K562 (cell line): ENCODE measurements at regions not wholly inside any gene's neighbourhood (a gene's known extent, or its start where the extent isn't known, plus 50 kb on each side); places are given as distances from the start of the nearest gene placed in this dataset.

Source experiments
- ATAC-seq: fragments of 200-7000 bp; cut with Tn5 transposase; 3 replicates; pipeline ENCODE4 v1.9.1; 2020; ENCODE audit warnings: moderate library complexity
- BruUV-seq: library from RNA; stranded (reverse); fragments of 400-500 nt; replicated peaks from 2 replicates; lab custom pipeline; 2021; lab: Mats Ljungman, UMichigan
- CTCF ChIA-PET: fragments of 300-600 bp; formaldehyde crosslinking; extraction: SDS; loops from one replicate; lab custom pipeline; 2021; ENCODE audit warnings: low intra/inter-chr PET ratio; lab: Yijun Ruan, JAX
- POLR2A ChIA-PET: fragments of 300-600, 350-650 bp; sonication (Branson Sonifier 250); formaldehyde crosslinking; extraction: SDS; loops from one replicate; lab custom pipeline; 2021; ENCODE audit warnings: antibody characterized with exemption, inconsistent platforms; lab: Yijun Ruan, JAX
- DNase-seq, 4 experiments: peaks; one replicate each; pipeline versions ENCODE4 v3.0.0 to v3.0.0-alpha.2; 2011 to 2018; ENCODE audit warnings: low spot score in 3 of 4, mixed read lengths in 3 of 4; ENCODE audit errors: extremely low read depth in 1 of 4
- FAIRE-seq: peaks from 2 replicates; lab custom pipeline; 2011; peaks lifted over from hg19 to GRCh38; lab: Jason Lieb, UNC
- H2AFZ ChIP-seq: 2 replicates; pipeline ENCODE4 v1.6.0; 2011; ENCODE audit warnings: low read depth, low read length, control low read depth, inconsistent platforms
- H3K27ac ChIP-seq: fragments of 200-600 bp; 3 replicates; pipeline ENCODE4 v1.8.0; 2011; ENCODE audit warnings: low read depth, mild to moderate bottlenecking, control low read depth, inconsistent platforms, low read length, moderate library complexity, mixed read lengths; ENCODE audit errors: extremely low read depth
- H3K27me3 ChIP-seq, 2 experiments: fragments of 300-600 bp in 1 of 2; 2 replicates in 1 of 2; 3 replicates in 1 of 2; pipeline versions ENCODE4 v1.6.0 to v1.8.0; 2011; ENCODE audit warnings: inconsistent platforms in 2 of 2, low read length in 2 of 2, mild to moderate bottlenecking in 1 of 2, mixed read lengths in 1 of 2, moderate library complexity in 1 of 2; ENCODE audit not compliant: control insufficient read depth in 2 of 2, insufficient read depth in 2 of 2
- H3K36me3 ChIP-seq: fragments of 300-600 bp; 3 replicates; pipeline ENCODE4 v1.8.0; 2011; ENCODE audit warnings: mild to moderate bottlenecking, low read length, inconsistent platforms; ENCODE audit not compliant: control insufficient read depth, insufficient read depth
- H3K4me1 ChIP-seq, 2 experiments: fragments of 200-600 bp in 1 of 2; replicated peaks in 1 of 2; 2 replicates in 1 of 2; 3 replicates in 1 of 2; pipeline versions ENCODE4 v1.5.1 to v1.8.0; 2011; ENCODE audit warnings: inconsistent platforms in 2 of 2, low read length in 2 of 2, mild to moderate bottlenecking in 1 of 2, mixed read lengths in 1 of 2, moderate library complexity in 1 of 2; ENCODE audit not compliant: control insufficient read depth in 2 of 2, insufficient read depth in 2 of 2
- H3K4me2 ChIP-seq: 2 replicates; pipeline ENCODE4 v1.6.1; 2011; ENCODE audit warnings: low read length, control low read depth, inconsistent platforms, mixed read lengths; ENCODE audit not compliant: insufficient read depth
- H3K4me3 ChIP-seq: fragments of 200-600 bp; sonication (generic), shearing (Covaris generic); 2 replicates; pipeline ENCODE4 v1.5.1; 2016; ENCODE audit warnings: control low read depth, inconsistent platforms
- H3K79me2 ChIP-seq: fragments of 200-600 bp; 3 replicates; pipeline ENCODE4 v1.8.0; 2011; ENCODE audit warnings: low read length, inconsistent platforms; ENCODE audit not compliant: control insufficient read depth, insufficient read depth
- H3K9ac ChIP-seq, 2 experiments: 2 replicates each; pipeline versions ENCODE4 v1.6.0 to v1.6.1; 2011; ENCODE audit warnings: low read depth in 2 of 2, low read length in 2 of 2, control low read depth in 1 of 2, inconsistent platforms in 1 of 2, mild to moderate bottlenecking in 1 of 2, mixed read lengths in 1 of 2; ENCODE audit not compliant: insufficient read depth in 1 of 2
- H3K9me1 ChIP-seq: one replicate; pipeline ENCODE4 v1.6.0; 2011; ENCODE audit warnings: inconsistent platforms, mild to moderate bottlenecking, low read length, moderate library complexity; ENCODE audit not compliant: control insufficient read depth, insufficient read depth
- H3K9me3 ChIP-seq: replicated peaks from 2 replicates; pipeline ENCODE4 v1.5.1; 2011; ENCODE audit warnings: low read depth, low read length, inconsistent platforms; ENCODE audit not compliant: control insufficient read depth, insufficient read depth
- H4K20me1 ChIP-seq: replicated peaks from 2 replicates; pipeline ENCODE4 v1.6.1; 2011; ENCODE audit warnings: low read length, inconsistent platforms, mixed read lengths; ENCODE audit not compliant: control insufficient read depth, insufficient read depth
- CBX8 ChIP-seq: fragments of 200-600 bp; sonication (generic); IDR thresholded peaks from 2 replicates; pipeline ENCODE4 v1.6.1; 2012; ENCODE audit warnings: borderline replicate concordance, mixed run types, low read depth, mild to moderate bottlenecking, moderate library complexity, mixed read lengths, low read length, control low read depth, inconsistent platforms; ENCODE audit not compliant: poor library complexity, severe bottlenecking; ENCODE audit errors: extremely low read depth
- DACH1 ChIP-seq: fragments of 450-650 bp; IDR thresholded peaks from 2 replicates; pipeline ENCODE4 v1.6.1; 2018; ENCODE audit not compliant: partially characterized antibody
- MAFF ChIP-seq: IDR thresholded peaks from 2 replicates; pipeline ENCODE4 v1.6.1; 2012; ENCODE audit warnings: low read length, improper control_type of control experiment
- MBD2 ChIP-seq: sonication (generic); IDR thresholded peaks from 2 replicates; pipeline ENCODE4 v1.6.1; 2016; ENCODE audit warnings: low read depth, borderline replicate concordance
- PTTG1 ChIP-seq: fragments of 450-650 bp; IDR thresholded peaks from 2 replicates; pipeline ENCODE4 v1.6.1; 2016; ENCODE audit warnings: low read depth, mild to moderate bottlenecking, missing genetic modification characterization, missing compliant biosample characterization
- ZNF507 ChIP-seq: conservative IDR thresholded peaks from 2 replicates; pipeline ENCODE4 v1.6.1; 2017; ENCODE audit warnings: missing genetic modification characterization, missing compliant biosample characterization
- WGBS: fragments of 100-300 bp; shearing (Covaris generic); methylation state at CpG from one replicate; pipeline ENCODE4 v1.1.6; 2016; ENCODE audit warnings: low coverage, mixed read lengths; ENCODE audit not compliant: insufficient coverage; ENCODE audit errors: missing lambda C conversion rate; 5-methylcytosine and 5-hydroxymethylcytosine counted together
- in situ Hi-C: fragments of 300-500 bp; cut with MboI; formaldehyde crosslinking; loops from 4 replicates; pipeline ENCODE4 v1.15.0; 2018; ENCODE audit warnings: inconsistent platforms, mixed read lengths
- intact Hi-C: fragments of 100-400 bp; cut with micrococcal nuclease; formaldehyde crosslinking; loops from 2 replicates; pipeline ENCODE4 v1.14.2; 2022
- TF ChIP-seq, protein P1 (sequence below): sonication (generic); formaldehyde crosslinking; IDR thresholded peaks from 2 replicates; pipeline ENCODE4 v1.8.0; 2022; ENCODE audit warnings: mild to moderate bottlenecking, missing genetic modification reagents
- TF ChIP-seq, protein P2 (sequence below), 2 experiments: IDR thresholded peaks in 1 of 2; conservative IDR thresholded peaks in 1 of 2; 2 replicates each; pipeline ENCODE4 v1.6.1; 2016; ENCODE audit warnings: low read depth in 2 of 2, mild to moderate bottlenecking in 1 of 2, missing compliant biosample characterization in 1 of 2, missing genetic modification characterization in 1 of 2, moderate library complexity in 1 of 2
- TF ChIP-seq, protein P3 (sequence below), 2 experiments: fragments of 450-650 bp; formaldehyde crosslinking in 1 of 2; IDR thresholded peaks; 2 replicates each; pipeline versions ENCODE4 v1.4.0 to v1.6.1; 2014 to 2020; ENCODE audit warnings: mild to moderate bottlenecking in 2 of 2, borderline replicate concordance in 1 of 2, low read depth in 1 of 2

DNA sequence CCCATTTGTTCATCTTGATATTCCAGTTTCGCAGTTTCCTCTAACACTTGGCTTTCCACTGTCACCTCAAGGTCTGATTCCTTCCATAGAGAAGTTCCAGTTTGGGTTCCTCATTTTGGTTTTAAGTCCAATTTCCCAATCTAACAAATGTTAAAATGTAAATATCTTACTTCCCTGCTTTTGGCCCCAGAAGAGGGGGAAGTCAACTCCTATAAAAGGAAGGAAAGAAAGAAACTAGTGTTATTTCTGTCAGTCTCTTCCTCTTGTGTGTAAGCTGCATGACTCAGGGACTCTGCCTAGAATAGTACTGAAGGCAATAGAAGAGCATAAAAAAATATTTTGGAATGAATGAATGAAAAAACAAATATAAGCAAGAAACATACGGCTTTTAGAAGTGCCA is 127.5 kb upstream of the CCNG1 start:
- intact Hi-C loops: no loop called here
- Histone ChIP-seq H4K20me1 (no peaks in the 10 kb centered on the region), H3K36me3 (no peaks in the 10 kb centered on the region), H3K4me2 (no peak overlapping the region), H3K27ac (no peak overlapping the region), H3K4me1 (no peaks in the 10 kb centered on the region), H3K4me3 (no peak overlapping the region), H3K9me3 (no peaks in the 10 kb centered on the region), H3K27me3 (no peaks in the 10 kb centered on the region), H2AFZ (no peak overlapping the region), H3K79me2 (no peaks in the 10 kb centered on the region), H3K9ac (no peak overlapping the region), H3K9me1 (no peaks in the 10 kb centered on the region)
- FAIRE-seq: no peak
- no peak for ATAC-seq
- CTCF ChIA-PET: no interaction called here
- no peak for DNase-seq
- in situ Hi-C loops: no loop called here
- POLR2A ChIA-PET: no interaction called here
- BruUV-seq: no TSS peak
- WGBS: 13% methylated on average over 2 of the region's 2 CpGs
- TF ChIP-seq, protein P1, sequence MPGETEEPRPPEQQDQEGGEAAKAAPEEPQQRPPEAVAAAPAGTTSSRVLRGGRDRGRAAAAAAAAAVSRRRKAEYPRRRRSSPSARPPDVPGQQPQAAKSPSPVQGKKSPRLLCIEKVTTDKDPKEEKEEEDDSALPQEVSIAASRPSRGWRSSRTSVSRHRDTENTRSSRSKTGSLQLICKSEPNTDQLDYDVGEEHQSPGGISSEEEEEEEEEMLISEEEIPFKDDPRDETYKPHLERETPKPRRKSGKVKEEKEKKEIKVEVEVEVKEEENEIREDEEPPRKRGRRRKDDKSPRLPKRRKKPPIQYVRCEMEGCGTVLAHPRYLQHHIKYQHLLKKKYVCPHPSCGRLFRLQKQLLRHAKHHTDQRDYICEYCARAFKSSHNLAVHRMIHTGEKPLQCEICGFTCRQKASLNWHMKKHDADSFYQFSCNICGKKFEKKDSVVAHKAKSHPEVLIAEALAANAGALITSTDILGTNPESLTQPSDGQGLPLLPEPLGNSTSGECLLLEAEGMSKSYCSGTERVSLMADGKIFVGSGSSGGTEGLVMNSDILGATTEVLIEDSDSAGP (CRISPR knock-in tag): no peak
- TF ChIP-seq, protein P2, sequence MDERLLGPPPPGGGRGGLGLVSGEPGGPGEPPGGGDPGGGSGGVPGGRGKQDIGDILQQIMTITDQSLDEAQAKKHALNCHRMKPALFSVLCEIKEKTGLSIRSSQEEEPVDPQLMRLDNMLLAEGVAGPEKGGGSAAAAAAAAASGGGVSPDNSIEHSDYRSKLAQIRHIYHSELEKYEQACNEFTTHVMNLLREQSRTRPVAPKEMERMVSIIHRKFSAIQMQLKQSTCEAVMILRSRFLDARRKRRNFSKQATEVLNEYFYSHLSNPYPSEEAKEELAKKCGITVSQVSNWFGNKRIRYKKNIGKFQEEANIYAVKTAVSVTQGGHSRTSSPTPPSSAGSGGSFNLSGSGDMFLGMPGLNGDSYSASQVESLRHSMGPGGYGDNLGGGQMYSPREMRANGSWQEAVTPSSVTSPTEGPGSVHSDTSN (CRISPR knock-in tag; IDR thresholded peaks at IDR 0.05; ENCODE audit: low read depth): no peak
- TF ChIP-seq, protein P2 (tag; conservative IDR thresholded peaks at IDR 0.05; ENCODE audit: low read depth): no peak
- TF ChIP-seq CBX8 (no peak), ZNF507 (no peak), DACH1 (no peak), PTTG1 (tag) (no peak), MAFF (no peak), MBD2 (no peak)
- TF ChIP-seq, protein P3, sequence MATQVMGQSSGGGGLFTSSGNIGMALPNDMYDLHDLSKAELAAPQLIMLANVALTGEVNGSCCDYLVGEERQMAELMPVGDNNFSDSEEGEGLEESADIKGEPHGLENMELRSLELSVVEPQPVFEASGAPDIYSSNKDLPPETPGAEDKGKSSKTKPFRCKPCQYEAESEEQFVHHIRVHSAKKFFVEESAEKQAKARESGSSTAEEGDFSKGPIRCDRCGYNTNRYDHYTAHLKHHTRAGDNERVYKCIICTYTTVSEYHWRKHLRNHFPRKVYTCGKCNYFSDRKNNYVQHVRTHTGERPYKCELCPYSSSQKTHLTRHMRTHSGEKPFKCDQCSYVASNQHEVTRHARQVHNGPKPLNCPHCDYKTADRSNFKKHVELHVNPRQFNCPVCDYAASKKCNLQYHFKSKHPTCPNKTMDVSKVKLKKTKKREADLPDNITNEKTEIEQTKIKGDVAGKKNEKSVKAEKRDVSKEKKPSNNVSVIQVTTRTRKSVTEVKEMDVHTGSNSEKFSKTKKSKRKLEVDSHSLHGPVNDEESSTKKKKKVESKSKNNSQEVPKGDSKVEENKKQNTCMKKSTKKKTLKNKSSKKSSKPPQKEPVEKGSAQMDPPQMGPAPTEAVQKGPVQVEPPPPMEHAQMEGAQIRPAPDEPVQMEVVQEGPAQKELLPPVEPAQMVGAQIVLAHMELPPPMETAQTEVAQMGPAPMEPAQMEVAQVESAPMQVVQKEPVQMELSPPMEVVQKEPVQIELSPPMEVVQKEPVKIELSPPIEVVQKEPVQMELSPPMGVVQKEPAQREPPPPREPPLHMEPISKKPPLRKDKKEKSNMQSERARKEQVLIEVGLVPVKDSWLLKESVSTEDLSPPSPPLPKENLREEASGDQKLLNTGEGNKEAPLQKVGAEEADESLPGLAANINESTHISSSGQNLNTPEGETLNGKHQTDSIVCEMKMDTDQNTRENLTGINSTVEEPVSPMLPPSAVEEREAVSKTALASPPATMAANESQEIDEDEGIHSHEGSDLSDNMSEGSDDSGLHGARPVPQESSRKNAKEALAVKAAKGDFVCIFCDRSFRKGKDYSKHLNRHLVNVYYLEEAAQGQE (IDR thresholded peaks at IDR 0.05; ENCODE audit: borderline replicate concordance): no peak
- TF ChIP-seq, protein P3 (CRISPR knock-in tag; IDR thresholded peaks at IDR 0.05; ENCODE audit: low read depth): no peak
